ENCODE measurements at regions not wholly inside any gene's neighbourhood (a gene's known extent, or its start where the extent isn't known, plus 50 kb on each side); places are given as distances from the start of the nearest gene placed in this dataset.

GRCh38 chr9:103377667-103378066 is 382.5 kb downstream of the CYLC2 start:
- no peak for TF ChIP-seq CTCF (IDR thresholded peaks at IDR 0.05; ENCODE audit: low read depth, low read length)
- TF ChIP-seq POLR2A (IDR thresholded peaks at IDR 0.05; ENCODE audit: extremely low read depth, insufficient read length): no peak
- TF ChIP-seq MYC (IDR thresholded peaks at IDR 0.05; ENCODE audit: low read depth, low read length): no peak

Measured in NB4 (cell line).